ENCODE measurements at regions not wholly inside any gene's neighbourhood (a gene's known extent, or its start where the extent isn't known, plus 50 kb on each side); places are given as distances from the start of the nearest gene placed in this dataset.

DNA sequence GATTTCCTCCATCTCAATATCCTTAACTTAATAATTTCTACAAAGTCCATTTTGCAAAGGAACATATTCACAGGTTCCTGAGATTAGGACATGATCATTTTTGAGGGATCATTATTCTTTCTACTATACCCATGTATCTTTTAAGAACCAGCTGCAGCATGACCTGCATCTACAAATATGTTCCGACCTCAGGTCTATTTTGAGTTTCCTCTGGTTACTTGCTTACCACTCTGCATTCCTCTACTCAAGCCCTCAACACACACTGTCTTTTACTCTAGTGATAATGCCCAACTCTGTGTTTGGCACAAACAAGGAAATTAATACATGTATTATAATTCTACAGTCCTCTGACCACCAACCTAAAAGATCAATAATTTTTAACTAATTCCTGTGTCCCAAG is 386.1 kb downstream of the DNAH5 start:
- Histone ChIP-seq H2AK5ac (ENCODE audit: low read length) (no peak overlapping the region), H4K12ac (ENCODE audit: low read depth, low read length) (no peak overlapping the region), H4K8ac (ENCODE audit: low read depth, low read length) (no peak overlapping the region), H2AFZ (ENCODE audit: insufficient read depth, low read length, poor library complexity) (no peak overlapping the region), H3K4me2 (ENCODE audit: low read length) (no peak overlapping the region), H3K27me3 (ENCODE audit: insufficient read depth, low read length) (no peaks in the 10 kb centered on the region), H3K9ac (ENCODE audit: low read length) (no peak overlapping the region), H3K4me1 (ENCODE audit: control insufficient read depth in 1 of 2, insufficient read depth in 2 of 2, low read length in 2 of 2) (no peaks in the 10 kb centered on the region), H3K27ac (ENCODE audit: low read depth, low read length) (no peak overlapping the region), H3K79me2 (ENCODE audit: control insufficient read depth, insufficient read depth, low read length, poor library complexity) (no peaks in the 10 kb centered on the region), H3K4me3 (ENCODE audit: low read depth, low read length) (no peak overlapping the region), H2BK12ac (ENCODE audit: low read length) (no peak overlapping the region), H3K79me1 (ENCODE audit: low read length) (no peaks in the 10 kb centered on the region), H3K18ac (ENCODE audit: low read length) (no peak overlapping the region), H3K23ac (ENCODE audit: low read length) (no peak overlapping the region), H3K14ac (ENCODE audit: low read length) (no peak overlapping the region), H2BK120ac (ENCODE audit: insufficient read depth, low read length, poor library complexity) (no peak overlapping the region), H3K4ac (ENCODE audit: low read depth, low read length) (no peak overlapping the region), H4K91ac (ENCODE audit: low read depth, low read length) (no peak overlapping the region), H3K36me3 (ENCODE audit: control insufficient read depth in 1 of 2, insufficient read depth in 2 of 2, low read length in 2 of 2) (no peaks in the 10 kb centered on the region), H3K9me3 (ENCODE audit: insufficient read depth, low read depth, low read length) (no peaks in the 10 kb centered on the region), H2BK5ac (ENCODE audit: low read depth, low read length, poor library complexity) (no peak overlapping the region)
- DNase-seq: no peak
- no CpG with 5 or more reads among the region's 1 CpG for WGBS (ENCODE audit: extremely low coverage, insufficient coverage, insufficient read length)

DNA sequence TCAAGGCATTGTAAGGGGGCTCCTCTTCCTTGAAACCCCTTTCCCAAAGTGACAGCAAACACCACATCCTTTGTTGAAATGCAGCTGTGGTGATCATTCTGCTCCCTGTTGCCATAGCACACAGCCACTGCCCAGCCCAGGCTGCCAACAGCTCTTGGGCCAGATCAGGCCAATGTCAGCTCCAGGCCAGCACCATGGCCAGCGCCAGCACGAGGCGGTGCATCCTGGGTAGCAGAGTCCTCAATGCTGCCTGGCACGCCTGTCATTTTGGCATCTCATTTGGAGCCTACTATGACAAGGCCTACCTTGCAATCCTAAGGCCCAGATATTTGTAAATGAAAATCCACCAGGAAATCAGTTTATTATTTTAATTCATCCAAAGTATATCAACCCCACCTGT is 390.6 kb downstream of the DNAH5 start:
- Histone ChIP-seq H2BK5ac (ENCODE audit: low read depth, low read length, poor library complexity) (no peak overlapping the region), H3K9ac (ENCODE audit: low read length) (no peak overlapping the region), H3K14ac (ENCODE audit: low read length) (no peak overlapping the region), H3K23ac (ENCODE audit: low read length) (no peak overlapping the region), H3K79me1 (ENCODE audit: low read length) (no peaks in the 10 kb centered on the region), H3K4me2 (ENCODE audit: low read length) (no peak overlapping the region), H3K4me3 (ENCODE audit: low read depth, low read length) (no peak overlapping the region), H3K18ac (ENCODE audit: low read length) (no peak overlapping the region), H4K8ac (ENCODE audit: low read depth, low read length) (no peak overlapping the region), H2AK5ac (ENCODE audit: low read length) (no peak overlapping the region), H3K36me3 (ENCODE audit: control insufficient read depth in 1 of 2, insufficient read depth in 2 of 2, low read length in 2 of 2) (no peaks in the 10 kb centered on the region), H3K79me2 (ENCODE audit: control insufficient read depth, insufficient read depth, low read length, poor library complexity) (no peaks in the 10 kb centered on the region), H2AFZ (ENCODE audit: insufficient read depth, low read length, poor library complexity) (no peak overlapping the region), H4K91ac (ENCODE audit: low read depth, low read length) (no peak overlapping the region), H2BK12ac (ENCODE audit: low read length) (no peak overlapping the region), H3K27me3 (ENCODE audit: insufficient read depth, low read length) (no peaks in the 10 kb centered on the region), H4K12ac (ENCODE audit: low read depth, low read length) (no peak overlapping the region), H3K27ac (ENCODE audit: low read depth, low read length) (no peak overlapping the region), H3K4ac (ENCODE audit: low read depth, low read length) (no peak overlapping the region), H3K4me1 (ENCODE audit: control insufficient read depth in 1 of 2, insufficient read depth in 2 of 2, low read length in 2 of 2) (no peaks in the 10 kb centered on the region), H2BK120ac (ENCODE audit: insufficient read depth, low read length, poor library complexity) (no peak overlapping the region), H3K9me3 (ENCODE audit: insufficient read depth, low read depth, low read length) (no peaks in the 10 kb centered on the region)
- peak in 1 of 2 donors; percentile 20 for DNase-seq
- WGBS (ENCODE audit: extremely low coverage, insufficient coverage, insufficient read length): no CpG with 5 or more reads among the region's 4 CpGs

DNA sequence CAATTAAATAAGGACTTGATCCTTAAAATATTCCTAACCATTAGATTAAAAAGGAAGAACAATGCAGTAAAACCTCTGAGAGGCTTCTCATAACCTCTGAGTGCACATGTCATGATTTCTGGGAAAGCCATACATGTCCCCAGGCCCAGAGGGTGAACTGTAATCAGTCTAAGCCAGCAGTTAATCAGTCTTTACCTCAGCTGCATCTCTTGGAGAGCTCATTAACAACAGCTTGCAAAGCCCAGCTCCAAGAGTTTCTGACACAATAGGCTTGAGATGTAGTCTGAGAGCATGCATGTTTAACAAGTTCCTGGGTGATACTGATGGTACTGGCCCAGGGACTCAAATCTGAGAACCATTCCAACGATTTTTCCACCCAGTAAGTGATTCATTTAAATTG is 392.1 kb downstream of the DNAH5 start:
- no peak overlapping the region for H3K23ac ChIP-seq (ENCODE audit: low read length)
- H2BK12ac ChIP-seq (ENCODE audit: low read length): no peak overlapping the region
- no peak overlapping the region for H2BK120ac ChIP-seq (ENCODE audit: insufficient read depth, low read length, poor library complexity)
- H3K4me2 ChIP-seq (ENCODE audit: low read length): no peak overlapping the region
- WGBS (ENCODE audit: extremely low coverage, insufficient coverage, insufficient read length): no CpG with 5 or more reads among the region's 1 CpG
- no peak overlapping the region for H2AFZ ChIP-seq (ENCODE audit: insufficient read depth, low read length, poor library complexity)
- H3K4me1 ChIP-seq (ENCODE audit: control insufficient read depth in 1 of 2, insufficient read depth in 2 of 2, low read length in 2 of 2): no peaks in the 10 kb centered on the region
- no peak overlapping the region for H2BK5ac ChIP-seq (ENCODE audit: low read depth, low read length, poor library complexity)
- H4K12ac ChIP-seq (ENCODE audit: low read depth, low read length): no peak overlapping the region
- no peaks in the 10 kb centered on the region for H3K27me3 ChIP-seq (ENCODE audit: insufficient read depth, low read length)
- no peak overlapping the region for H3K4ac ChIP-seq (ENCODE audit: low read depth, low read length)
- no peaks in the 10 kb centered on the region for H3K79me2 ChIP-seq (ENCODE audit: control insufficient read depth, insufficient read depth, low read length, poor library complexity)
- no peak overlapping the region for H4K91ac ChIP-seq (ENCODE audit: low read depth, low read length)
- H2AK5ac ChIP-seq (ENCODE audit: low read length): no peak overlapping the region
- DNase-seq: no peak
- H3K9ac ChIP-seq (ENCODE audit: low read length): no peak overlapping the region
- no peak overlapping the region for H4K8ac ChIP-seq (ENCODE audit: low read depth, low read length)
- no peak overlapping the region for H3K18ac ChIP-seq (ENCODE audit: low read length)
- H3K14ac ChIP-seq (ENCODE audit: low read length): no peak overlapping the region
- H3K79me1 ChIP-seq (ENCODE audit: low read length): no peaks in the 10 kb centered on the region
- H3K4me3 ChIP-seq (ENCODE audit: low read depth, low read length): no peak overlapping the region
- H3K27ac ChIP-seq (ENCODE audit: low read depth, low read length): no peak overlapping the region
- H3K9me3 ChIP-seq (ENCODE audit: insufficient read depth, low read depth, low read length): no peaks in the 10 kb centered on the region
- no peaks in the 10 kb centered on the region for H3K36me3 ChIP-seq (ENCODE audit: control insufficient read depth in 1 of 2, insufficient read depth in 2 of 2, low read length in 2 of 2)

DNA sequence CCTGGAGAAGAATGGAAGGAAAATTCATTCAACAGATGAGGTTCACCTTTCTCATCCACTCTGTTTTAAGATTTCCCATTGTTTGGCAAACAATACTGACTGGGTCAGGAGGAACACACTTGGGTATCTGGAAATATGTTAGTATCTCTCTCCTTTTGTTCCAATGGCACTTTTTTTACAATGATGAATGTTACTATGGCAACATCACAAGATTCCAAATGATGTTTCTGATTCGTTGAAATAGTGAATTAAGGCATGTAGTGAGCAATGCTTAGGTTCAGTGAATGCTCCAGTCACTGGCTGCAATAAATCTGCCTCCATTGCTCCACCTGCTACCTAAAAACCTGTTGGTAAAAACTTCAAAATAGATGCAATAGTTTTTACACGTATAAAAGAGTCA is 392.8 kb downstream of the DNAH5 start:
- Histone ChIP-seq H3K23ac (ENCODE audit: low read length) (no peak overlapping the region), H4K91ac (ENCODE audit: low read depth, low read length) (no peak overlapping the region), H2AK5ac (ENCODE audit: low read length) (no peak overlapping the region), H4K8ac (ENCODE audit: low read depth, low read length) (no peak overlapping the region), H2BK120ac (ENCODE audit: insufficient read depth, low read length, poor library complexity) (no peak overlapping the region), H3K4me3 (ENCODE audit: low read depth, low read length) (no peak overlapping the region), H3K4me2 (ENCODE audit: low read length) (no peak overlapping the region), H4K12ac (ENCODE audit: low read depth, low read length) (no peak overlapping the region), H3K4me1 (ENCODE audit: control insufficient read depth in 1 of 2, insufficient read depth in 2 of 2, low read length in 2 of 2) (no peaks in the 10 kb centered on the region), H3K36me3 (ENCODE audit: control insufficient read depth in 1 of 2, insufficient read depth in 2 of 2, low read length in 2 of 2) (no peaks in the 10 kb centered on the region), H3K4ac (ENCODE audit: low read depth, low read length) (no peak overlapping the region), H2BK12ac (ENCODE audit: low read length) (no peak overlapping the region), H2AFZ (ENCODE audit: insufficient read depth, low read length, poor library complexity) (no peak overlapping the region), H3K27me3 (ENCODE audit: insufficient read depth, low read length) (no peaks in the 10 kb centered on the region), H3K79me2 (ENCODE audit: control insufficient read depth, insufficient read depth, low read length, poor library complexity) (no peaks in the 10 kb centered on the region), H3K18ac (ENCODE audit: low read length) (no peak overlapping the region), H3K27ac (ENCODE audit: low read depth, low read length) (no peak overlapping the region), H3K9me3 (ENCODE audit: insufficient read depth, low read depth, low read length) (no peaks in the 10 kb centered on the region), H2BK5ac (ENCODE audit: low read depth, low read length, poor library complexity) (no peak overlapping the region), H3K14ac (ENCODE audit: low read length) (no peak overlapping the region), H3K9ac (ENCODE audit: low read length) (no peak overlapping the region), H3K79me1 (ENCODE audit: low read length) (no peaks in the 10 kb centered on the region)
- DNase-seq: no peak
- no CpG with 5 or more reads among the region's 2 CpGs for WGBS (ENCODE audit: extremely low coverage, insufficient coverage, insufficient read length)

Data from trophoblast cell (in vitro differentiated cells and primary cell).